MM.1S (cell line): ENCODE measurements at regions not wholly inside any gene's neighbourhood (a gene's known extent, or its start where the extent isn't known, plus 50 kb on each side); places are given as distances from the start of the nearest gene placed in this dataset.
"Not testable (repeated sequence)": the region's sequence is repeated elsewhere in the genome, so short reads cannot be mapped to it uniquely, and the experiment has no call there.

ENCODE experiments used
- DNase-seq: peaks from one replicate; pipeline ENCODE4 v3.0.0-alpha.2; 2015
- H2AFZ ChIP-seq: fragments of 300-600 bp; sonication (generic); 2 replicates; pipeline ENCODE4 v1.6.0; 2016; ENCODE audit warnings: antibody characterized with exemption, low read length
- H3F3A ChIP-seq: fragments of 300-600 bp; sonication (generic); 2 replicates; pipeline ENCODE4 v1.6.1; 2016; ENCODE audit warnings: mild to moderate bottlenecking, antibody characterized with exemption, low read length, moderate library complexity, mixed read lengths; ENCODE audit not compliant: insufficient read depth
- H3K27ac ChIP-seq: fragments of 300-600 bp; sonication (generic); 2 replicates; pipeline ENCODE4 v1.5.1; 2016; ENCODE audit warnings: mild to moderate bottlenecking, low read length
- H3K27me3 ChIP-seq: fragments of 300-600 bp; sonication (generic); replicated peaks from 2 replicates; pipeline ENCODE4 v1.6.0; 2016; ENCODE audit warnings: low read length; ENCODE audit not compliant: insufficient read depth
- H3K36me3 ChIP-seq: fragments of 300-600 bp; sonication (generic); replicated peaks from 2 replicates; pipeline ENCODE4 v1.6.1; 2016; ENCODE audit warnings: mild to moderate bottlenecking, low read length, mixed read lengths; ENCODE audit not compliant: insufficient read depth
- H3K4me1 ChIP-seq: fragments of 300-600 bp; sonication (generic); 2 replicates; pipeline ENCODE4 v1.6.1; 2016; ENCODE audit warnings: low read length, mixed read lengths
- H3K4me2 ChIP-seq: fragments of 300-600 bp; sonication (generic); 2 replicates; pipeline ENCODE4 v1.6.0; 2016; ENCODE audit warnings: low read depth, low read length
- H3K4me3 ChIP-seq: fragments of 300-600 bp; sonication (generic); 2 replicates; pipeline ENCODE4 v1.5.1; 2016; ENCODE audit warnings: low read length, mixed read lengths
- H3K79me2 ChIP-seq: fragments of 300-600 bp; sonication (generic); 2 replicates; pipeline ENCODE4 v1.6.1; 2016; ENCODE audit warnings: mixed run types, low read length, mixed read lengths
- H3K9ac ChIP-seq: fragments of 300-600 bp; sonication (generic); 2 replicates; pipeline ENCODE4 v1.6.1; 2016; ENCODE audit warnings: low read length, mixed read lengths
- H3K9me2 ChIP-seq: fragments of 300-600 bp; sonication (generic); replicated peaks from 2 replicates; pipeline ENCODE4 v1.6.1; 2016; ENCODE audit warnings: mild to moderate bottlenecking, low read length, mixed read lengths; ENCODE audit not compliant: insufficient read depth
- H3K9me3 ChIP-seq: fragments of 300-600 bp; sonication (generic); replicated peaks from 2 replicates; pipeline ENCODE4 v1.6.1; 2016; ENCODE audit warnings: mild to moderate bottlenecking, low read length, mixed read lengths; ENCODE audit not compliant: insufficient read depth
- H4K20me1 ChIP-seq: fragments of 300-600 bp; sonication (generic); 2 replicates; pipeline ENCODE4 v1.6.1; 2016; ENCODE audit warnings: mild to moderate bottlenecking, low read length, moderate library complexity, mixed read lengths; ENCODE audit not compliant: insufficient read depth
- CTCF ChIP-seq: fragments of 300-600 bp; sonication (generic); IDR thresholded peaks from 2 replicates; pipeline ENCODE4 v1.5.1; 2016; ENCODE audit warnings: antibody characterized with exemption, low read length, mixed read lengths
- EZH2 ChIP-seq: fragments of 300-600 bp; sonication (generic); optimal IDR thresholded peaks from 2 replicates; pipeline ENCODE3; 2017; ENCODE audit warnings: low read depth, mild to moderate bottlenecking, antibody characterized with exemption, low read length, mixed read lengths
- EZH2phosphoT487 ChIP-seq: fragments of 300-600 bp; sonication (generic); IDR thresholded peaks from 2 replicates; pipeline ENCODE4 v1.6.1; 2018; ENCODE audit warnings: antibody characterized with exemption, low read length

GRCh38 chrX:139446832-139447231 lies 83.7 kb upstream of the F9 start:
- Histone ChIP-seq H3K79me2 (no peaks in the 10 kb centered on the region), H3K4me1 (no peaks in the 10 kb centered on the region), H3K4me2 (no peak overlapping the region), H3K9me3 (no peaks in the 10 kb centered on the region), H4K20me1 (no peaks in the 10 kb centered on the region), H3K9me2 (no peaks in the 10 kb centered on the region), H3K4me3 (no peak overlapping the region), H3K36me3 (no peaks in the 10 kb centered on the region), H2AFZ (no peak overlapping the region), H3K27ac (no peak overlapping the region), H3F3A (no peaks in the 10 kb centered on the region), H3K27me3 (no peaks in the 10 kb centered on the region), H3K9ac (no peak overlapping the region)
- TF ChIP-seq EZH2 = no peak
- no peak for TF ChIP-seq CTCF
- TF ChIP-seq EZH2phosphoT487 = no peak
- DNase-seq = no peak

- no peak for TF ChIP-seq EZH2phosphoT487
- no peak; the same call in 1 of the 2 replicates for TF ChIP-seq CTCF
- no peak for TF ChIP-seq EZH2
- Histone ChIP-seq H2AFZ (no peak overlapping the region), H3K79me2 (no peaks in the 10 kb centered on the region), H3K4me3 (no peak overlapping the region), H3K4me2 (no peak overlapping the region), H3F3A (no peaks in the 10 kb centered on the region), H3K27ac (no peak overlapping the region), H3K9ac (no peak overlapping the region), H3K27me3 (no peaks in the 10 kb centered on the region), H4K20me1 (no peaks in the 10 kb centered on the region), H3K9me2 (no peaks in the 10 kb centered on the region), H3K4me1 (no peaks in the 10 kb centered on the region), H3K9me3 (no peaks in the 10 kb centered on the region), H3K36me3 (no peaks in the 10 kb centered on the region)
- no peak for DNase-seq
Observed at GRCh38 chrX:139429913-139430312, 100.6 kb upstream of the F9 start.

- no peaks in the 10 kb centered on the region for H3F3A ChIP-seq
- no peak overlapping the region for H3K4me2 ChIP-seq
- H3K9me3 ChIP-seq = no peaks in the 10 kb centered on the region
- H3K9me2 ChIP-seq = no peaks in the 10 kb centered on the region
- H3K4me3 ChIP-seq = no peak overlapping the region
- no peak overlapping the region for H2AFZ ChIP-seq
- DNase-seq = no peak
- no peak overlapping the region for H3K9ac ChIP-seq
- no peak for TF ChIP-seq EZH2
- no peak for TF ChIP-seq EZH2phosphoT487
- no peak for TF ChIP-seq CTCF
- no peaks in the 10 kb centered on the region for H3K36me3 ChIP-seq
- H3K27me3 ChIP-seq = no peaks in the 10 kb centered on the region
- H4K20me1 ChIP-seq = no peaks in the 10 kb centered on the region
- no peaks in the 10 kb centered on the region for H3K79me2 ChIP-seq
- no peak overlapping the region for H3K27ac ChIP-seq
- H3K4me1 ChIP-seq = no peaks in the 10 kb centered on the region
Observed at GRCh38 chrX:139423186-139423585, 107.4 kb upstream of the F9 start.

- H3K9me2 ChIP-seq, H3K4me3 ChIP-seq, H3K27ac ChIP-seq, H3K79me2 ChIP-seq, H2AFZ ChIP-seq, H3K36me3 ChIP-seq, H4K20me1 ChIP-seq, H3K4me1 ChIP-seq, H3K9ac ChIP-seq, H3K4me2 ChIP-seq, H3K27me3 ChIP-seq, DNase-seq, H3K9me3 ChIP-seq, H3F3A ChIP-seq: not testable (repeated sequence)
Observed at GRCh38 chrX:139398258-139398657, 132.3 kb upstream of the F9 start.
